Left ventricle myocardium superior (tissue), 1 donor: ENCODE measurements at regions not wholly inside any gene's neighbourhood (a gene's known extent, or its start where the extent isn't known, plus 50 kb on each side); places are given as distances from the start of the nearest gene placed in this dataset.

Experiments used
- ATAC-seq: fragments of 200-7000 bp; cut with Tn5 transposase; one replicate; pipeline ENCODE4 v1.9.1; 2020; ENCODE audit warnings: mild to moderate bottlenecking, moderate library complexity
- DNase-seq: peaks from one replicate; pipeline ENCODE4 v3.0.0-alpha.2; 2020
- intact Hi-C: fragments of 100-400 bp; cut with micrococcal nuclease; formaldehyde crosslinking; loops from one replicate; pipeline ENCODE4 v1.11.0; 2022
- donor health status: DM: no; HTN: yes; CAD: no; lungs with severe emphysema.

DNA sequence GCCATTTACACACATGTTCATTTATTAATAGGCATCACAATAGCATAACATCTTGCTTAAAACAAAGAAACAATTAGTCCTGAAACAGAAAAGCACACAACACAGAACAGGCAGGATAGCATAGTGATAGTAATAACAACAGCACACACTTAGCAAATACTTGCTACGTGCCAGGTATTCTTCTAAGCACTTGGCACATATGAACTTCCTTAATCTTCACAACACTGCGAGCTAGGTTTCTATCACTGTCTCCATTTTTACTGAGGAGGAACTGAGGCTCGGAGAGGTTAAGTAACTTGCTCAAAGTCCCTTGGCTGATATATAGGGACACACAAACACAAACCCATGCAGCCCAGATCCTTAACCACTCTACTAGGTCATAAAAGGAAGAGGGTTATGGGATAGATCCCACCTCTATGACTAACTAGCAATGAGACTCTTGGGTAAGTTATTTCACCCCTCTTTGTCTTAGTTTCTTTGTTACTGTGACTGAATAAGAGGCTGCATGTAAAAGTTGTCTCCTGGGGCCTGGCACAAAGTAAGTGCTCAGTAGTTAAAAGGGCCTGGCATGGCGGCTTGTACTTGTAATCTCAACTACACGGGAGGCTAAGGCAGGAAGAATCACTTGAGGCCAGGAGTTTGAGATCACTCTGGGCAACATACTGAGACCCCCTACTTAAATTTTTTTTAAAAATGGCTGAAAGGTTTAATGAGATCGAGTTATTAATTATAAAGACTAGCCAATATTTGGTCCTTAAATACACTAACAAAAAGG lies 181.0 kb upstream of the RHOBTB1 start:
- intact Hi-C loops: no loop called here

DNA sequence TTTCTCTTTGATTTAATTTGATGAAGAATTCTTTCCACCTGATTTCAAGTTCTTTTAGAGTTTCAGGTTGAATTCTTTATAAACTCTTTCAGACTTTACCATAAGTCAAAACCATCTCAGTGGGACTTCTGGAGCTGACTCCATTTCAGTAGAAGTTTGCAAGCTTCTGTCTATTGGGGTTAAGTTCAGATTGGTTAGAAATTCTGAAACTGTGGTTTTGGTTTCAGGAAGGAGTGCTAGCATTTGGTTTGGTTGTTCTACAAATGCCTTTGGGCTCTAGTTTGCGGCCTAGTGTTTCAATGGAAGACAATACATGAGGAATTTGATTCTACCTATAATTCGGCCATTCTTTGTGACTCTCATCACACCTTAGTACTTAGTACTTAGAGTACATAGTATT lies 176.8 kb upstream of the RHOBTB1 start:
- ATAC-seq (no peak), DNase-seq (no peak)
- intact Hi-C loops: no loop called here

More for the DNA sequence above, 181.0 kb upstream of the RHOBTB1 start:
- ATAC-seq (no peak), DNase-seq (no peak)

DNA sequence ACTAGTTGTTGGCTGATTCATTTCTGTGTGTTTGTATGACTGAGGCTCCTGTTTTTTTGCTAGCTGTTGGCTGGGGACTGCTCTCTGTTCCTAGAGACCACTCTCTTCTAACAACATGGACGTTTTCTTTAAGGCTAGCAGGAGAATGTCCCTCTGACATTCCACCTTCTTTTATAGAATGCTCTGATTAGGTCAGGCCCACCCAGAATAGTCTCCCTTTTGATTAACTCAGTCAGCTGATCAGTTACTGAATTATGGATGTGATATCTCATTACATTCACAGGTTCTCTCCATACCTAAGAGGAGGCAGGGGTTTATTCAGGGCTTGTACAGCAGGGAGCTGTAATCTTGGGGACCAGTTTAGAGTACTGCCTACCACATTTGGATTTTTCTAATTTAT lies 175.6 kb upstream of the RHOBTB1 start:
- intact Hi-C loops: no loop called here
- no peak for DNase-seq
- no peak for ATAC-seq

DNA sequence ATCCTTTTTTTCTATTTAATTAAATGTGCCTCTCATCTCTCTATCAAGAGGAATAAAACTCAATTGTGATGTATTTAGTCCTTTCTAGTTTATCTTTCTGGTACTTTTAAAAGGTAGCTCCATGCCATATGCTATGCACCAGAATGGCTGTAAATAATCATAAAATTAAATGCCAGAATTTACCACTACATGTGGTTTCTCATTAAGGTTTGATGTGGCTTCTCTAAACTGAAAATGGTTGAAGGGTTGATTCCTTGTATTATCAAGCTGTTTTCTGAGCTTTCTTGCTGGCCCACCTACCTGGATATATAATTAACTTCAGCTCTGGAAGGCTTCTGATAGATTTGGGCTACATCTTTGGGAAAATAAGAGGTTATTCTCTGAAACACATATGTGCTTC lies 171.9 kb upstream of the RHOBTB1 start:
- no peak for DNase-seq
- intact Hi-C loops: no loop called here
- no peak for ATAC-seq

DNA sequence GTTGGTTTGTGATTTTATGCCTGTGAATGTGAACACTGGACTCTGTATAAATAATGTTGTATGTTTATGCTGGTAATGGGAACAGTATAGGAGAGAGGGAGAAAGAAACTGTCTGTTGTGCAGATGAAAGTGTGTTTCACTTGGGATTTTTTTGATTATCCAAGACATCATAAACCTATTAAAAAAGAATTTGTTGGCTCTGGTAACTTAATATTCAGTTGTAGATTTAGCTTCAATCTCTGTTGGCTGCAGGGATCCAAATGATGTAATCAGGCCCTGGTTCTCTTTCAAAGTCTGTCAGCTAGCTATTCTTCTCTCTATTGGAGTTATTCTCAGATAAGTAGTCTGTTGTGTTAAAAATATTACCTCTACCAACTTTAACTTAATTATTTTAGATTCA lies 168.8 kb upstream of the RHOBTB1 start:
- ATAC-seq: no peak
- intact Hi-C loops: no loop called here
- no peak for DNase-seq

DNA sequence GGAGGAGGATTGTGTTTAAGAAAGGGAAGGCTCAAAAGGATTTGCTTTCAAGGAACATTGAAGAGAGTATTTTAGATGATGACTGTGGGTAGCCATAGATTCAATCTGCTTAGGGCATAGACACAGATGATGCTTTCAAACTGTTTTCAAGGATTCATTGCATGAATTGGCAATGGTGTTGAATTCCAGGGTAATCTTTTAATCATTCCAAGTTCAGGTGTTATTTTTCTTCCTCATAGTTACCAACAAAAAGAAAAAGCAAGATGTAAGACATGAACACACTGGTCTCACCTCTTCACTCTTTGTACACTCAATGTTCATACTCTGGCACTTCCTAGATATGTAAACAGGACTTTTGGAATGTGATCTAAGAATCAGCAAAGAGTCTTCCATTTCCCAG lies 167.0 kb upstream of the RHOBTB1 start:
- ATAC-seq (no peak), DNase-seq (no peak)
- intact Hi-C loops: no loop called here

DNA sequence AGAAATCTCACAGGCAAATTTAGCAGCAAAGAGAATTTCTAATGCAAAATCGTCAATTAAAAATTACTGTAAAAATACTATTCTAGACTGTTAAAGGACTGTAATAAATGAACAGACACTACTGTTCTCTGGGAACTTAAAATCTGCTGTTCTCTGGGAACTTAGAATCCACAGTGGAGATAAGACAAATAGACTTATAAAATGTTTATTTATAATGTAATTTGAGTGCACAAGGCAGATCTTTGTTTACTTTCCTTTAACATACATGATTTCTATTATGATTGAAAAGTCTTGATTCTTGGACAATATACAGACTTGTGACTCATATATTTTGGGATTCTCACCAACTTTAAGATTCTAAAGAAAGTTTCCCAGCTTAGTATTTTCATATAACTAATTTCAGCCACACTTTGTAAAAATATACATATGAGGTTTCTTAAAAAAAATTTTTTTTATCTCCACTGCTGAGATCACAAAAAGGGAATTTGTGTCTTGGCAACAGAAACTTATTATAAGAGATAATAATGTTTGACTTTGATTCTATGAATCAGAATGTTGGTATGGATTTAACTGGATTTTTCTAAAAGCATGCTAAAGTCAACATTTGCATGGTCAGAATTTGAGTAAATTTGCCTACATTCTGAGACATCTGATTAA lies 166.3 kb upstream of the RHOBTB1 start:
- no peak for DNase-seq
- intact Hi-C loops: no loop called here
- no peak for ATAC-seq

DNA sequence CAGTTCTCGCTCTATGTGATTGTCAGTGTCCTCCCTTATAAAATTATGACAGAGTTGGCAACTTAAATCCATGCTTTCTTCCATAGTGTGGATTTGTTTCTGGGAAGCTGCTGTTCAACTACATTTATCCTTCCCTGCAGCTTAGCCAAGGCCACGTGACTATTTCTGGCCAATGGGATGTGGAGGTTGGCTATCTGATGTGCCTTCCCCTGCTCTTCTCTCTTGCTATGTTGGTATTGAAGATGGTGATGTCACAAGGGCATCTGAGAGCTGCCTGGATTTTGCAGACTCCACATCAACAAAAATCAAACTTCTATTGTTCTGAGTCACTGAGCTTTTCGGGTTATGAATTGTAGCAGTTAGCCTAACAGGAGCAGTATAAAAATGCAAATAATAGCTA lies 164.9 kb upstream of the RHOBTB1 start:
- DNase-seq: no peak
- intact Hi-C loops: no loop called here
- ATAC-seq: no peak

DNA sequence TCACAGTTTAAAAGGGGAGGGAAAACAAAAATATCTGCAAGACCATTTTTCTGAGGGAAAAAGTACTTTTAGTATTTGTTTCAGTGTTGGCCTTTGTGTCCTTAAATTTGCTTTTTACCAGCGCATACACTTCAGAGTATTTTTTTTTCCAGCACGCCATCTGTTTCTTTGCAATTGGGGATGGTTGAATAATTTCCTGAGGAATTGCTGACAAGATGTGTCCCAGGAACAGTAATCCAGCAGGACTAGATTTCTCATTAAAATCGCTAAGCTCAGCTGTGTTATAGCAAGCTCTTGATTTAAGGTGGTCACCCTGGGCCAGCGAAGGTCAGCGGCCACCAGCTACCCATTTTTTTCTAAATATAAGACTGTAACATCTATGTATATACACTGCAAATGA lies 156.9 kb upstream of the RHOBTB1 start:
- ATAC-seq: no peak
- DNase-seq: no peak
- intact Hi-C loops: no loop called here

DNA sequence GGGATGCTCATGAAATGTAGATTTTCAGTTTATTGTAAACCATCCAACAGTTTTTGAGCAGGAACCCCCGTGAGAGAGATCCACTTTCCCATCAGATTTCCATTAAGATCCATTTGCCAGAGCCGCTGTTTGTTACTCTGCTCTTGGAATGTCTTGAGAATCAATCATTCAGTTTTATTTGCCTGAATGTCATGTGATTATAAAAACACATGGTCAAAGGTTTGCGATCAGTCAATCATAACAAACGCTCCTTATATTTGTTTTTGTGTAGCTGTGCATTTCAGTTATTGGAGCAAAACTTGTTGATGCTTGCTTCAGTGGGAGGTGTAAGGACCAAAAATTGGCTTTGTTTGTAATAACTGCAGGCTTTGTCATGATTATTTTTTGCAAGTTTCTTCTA lies 155.8 kb upstream of the RHOBTB1 start:
- intact Hi-C loops: no loop called here

DNA sequence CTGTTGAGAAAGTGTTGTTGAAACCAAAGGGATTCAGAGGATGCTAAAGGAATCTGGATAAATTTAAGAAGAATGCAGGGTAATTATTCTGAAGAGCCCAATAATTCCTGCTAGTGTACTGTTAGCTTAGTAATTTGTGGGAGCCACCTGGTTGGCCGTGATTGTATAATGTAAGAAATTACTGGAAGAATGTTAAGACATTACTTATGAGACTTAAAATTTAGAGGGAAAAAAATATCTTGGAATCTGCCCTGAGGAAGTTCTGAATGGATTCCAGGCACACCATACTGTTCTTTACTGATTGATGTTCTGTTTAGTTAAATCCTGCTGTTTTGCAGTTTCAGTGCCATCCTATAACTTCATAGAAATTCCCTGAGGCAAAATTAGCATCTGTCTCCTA lies 155.0 kb upstream of the RHOBTB1 start:
- no peak for DNase-seq
- intact Hi-C loops: no loop called here
- no peak for ATAC-seq

More for the DNA sequence above, 155.8 kb upstream of the RHOBTB1 start:
- DNase-seq: no peak
- no peak for ATAC-seq

DNA sequence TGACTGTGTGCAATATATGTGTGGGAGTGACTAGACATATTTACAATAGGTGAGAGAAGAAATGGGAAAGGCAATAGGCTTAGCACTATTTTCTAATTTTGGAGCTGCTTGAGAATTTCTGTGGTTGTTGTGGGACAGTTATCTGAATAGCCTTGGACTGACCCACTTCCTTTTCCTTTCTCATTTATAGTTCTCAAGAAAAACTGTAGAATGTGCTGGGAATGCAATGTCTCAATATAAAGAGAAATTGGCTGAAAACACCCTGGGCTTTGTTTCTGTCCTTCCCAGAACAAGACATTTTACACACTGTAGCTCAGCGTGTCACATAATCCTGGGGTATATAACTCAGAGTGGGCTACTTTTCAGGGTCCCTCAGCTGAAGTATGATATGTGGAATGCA lies 153.0 kb upstream of the RHOBTB1 start:
- DNase-seq: no peak
- intact Hi-C loops: no loop called here
- no peak for ATAC-seq

DNA sequence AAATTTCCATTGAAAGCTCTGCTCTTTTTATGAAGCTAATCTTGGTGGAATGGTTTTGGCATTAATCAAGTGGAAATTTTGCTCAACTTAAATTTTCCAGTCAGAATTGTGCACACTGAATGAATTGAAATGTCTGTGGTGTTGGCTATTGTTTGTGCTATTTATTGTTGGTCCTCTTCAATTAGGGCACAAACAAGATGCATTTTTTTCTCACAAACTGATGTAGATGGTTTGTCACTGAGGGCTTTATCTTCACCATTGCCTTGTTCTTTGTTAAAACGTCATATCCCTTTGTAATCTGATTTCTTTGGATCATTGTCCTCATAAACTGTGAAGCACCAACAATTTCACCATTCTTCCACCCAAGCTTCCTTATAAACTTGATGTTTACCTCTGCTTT lies 152.1 kb upstream of the RHOBTB1 start:
- no peak for ATAC-seq
- intact Hi-C loops: no loop called here
- DNase-seq: no peak

DNA sequence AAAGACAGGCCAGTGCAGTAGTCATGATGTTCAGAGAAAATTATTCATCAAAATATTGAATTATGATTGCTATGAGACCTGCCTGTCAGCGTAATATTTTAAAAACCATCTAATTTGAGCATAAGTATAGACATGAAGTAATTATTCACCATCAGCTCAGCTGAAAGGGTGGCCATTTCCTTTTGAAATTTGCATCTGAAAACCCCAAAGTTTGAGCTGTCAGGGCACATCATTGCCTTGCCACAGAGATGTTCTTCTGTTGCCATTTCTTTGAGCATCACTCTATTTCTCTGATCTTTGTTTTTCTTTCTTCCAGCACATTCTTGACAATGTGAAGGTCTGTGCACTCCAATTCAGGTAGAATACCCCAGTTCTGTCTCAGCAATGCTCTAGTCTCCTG lies 147.5 kb upstream of the RHOBTB1 start:
- intact Hi-C loops: no loop called here
- ATAC-seq: no peak
- no peak for DNase-seq

DNA sequence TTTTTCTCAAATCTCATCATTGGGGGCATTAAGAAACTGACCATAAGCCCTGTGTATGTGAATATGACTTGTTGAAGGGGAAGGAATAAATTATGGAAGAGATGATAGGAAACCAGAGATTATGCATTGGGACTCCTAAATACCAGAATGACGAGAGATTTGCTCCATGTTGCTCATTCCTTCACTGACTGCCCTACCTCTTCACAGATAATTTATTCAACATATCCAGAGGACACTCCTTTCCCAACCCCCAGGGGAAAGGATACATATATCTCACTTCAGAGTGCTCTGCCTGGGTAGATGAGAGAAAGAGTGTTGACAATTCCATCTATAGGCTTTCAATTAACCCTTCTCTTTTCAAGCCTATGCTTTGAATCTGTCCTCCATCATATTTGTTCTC lies 145.3 kb upstream of the RHOBTB1 start:
- ATAC-seq (no peak), DNase-seq (no peak)
- intact Hi-C loops: no loop called here

DNA sequence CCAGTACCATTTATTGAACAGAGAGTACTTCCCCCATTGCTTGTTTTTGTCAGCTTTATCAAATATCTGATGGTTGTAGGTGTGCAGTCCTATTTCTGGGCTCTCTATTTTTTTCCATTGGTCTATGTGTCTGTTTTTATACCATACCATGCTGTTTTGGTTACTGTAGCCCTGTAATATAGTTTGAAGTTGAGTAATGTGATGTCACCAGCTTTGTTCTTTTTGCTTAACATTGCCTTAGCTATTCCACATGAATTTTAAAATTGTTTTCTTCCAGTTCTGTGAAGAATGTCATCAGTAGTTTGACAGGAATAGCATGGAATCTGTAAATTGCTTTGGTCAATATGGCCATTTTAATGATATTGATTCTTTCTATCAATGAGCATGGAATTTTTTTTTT lies 140.5 kb upstream of the RHOBTB1 start:
- ATAC-seq: no peak
- intact Hi-C loops: no loop called here
- DNase-seq: no peak

DNA sequence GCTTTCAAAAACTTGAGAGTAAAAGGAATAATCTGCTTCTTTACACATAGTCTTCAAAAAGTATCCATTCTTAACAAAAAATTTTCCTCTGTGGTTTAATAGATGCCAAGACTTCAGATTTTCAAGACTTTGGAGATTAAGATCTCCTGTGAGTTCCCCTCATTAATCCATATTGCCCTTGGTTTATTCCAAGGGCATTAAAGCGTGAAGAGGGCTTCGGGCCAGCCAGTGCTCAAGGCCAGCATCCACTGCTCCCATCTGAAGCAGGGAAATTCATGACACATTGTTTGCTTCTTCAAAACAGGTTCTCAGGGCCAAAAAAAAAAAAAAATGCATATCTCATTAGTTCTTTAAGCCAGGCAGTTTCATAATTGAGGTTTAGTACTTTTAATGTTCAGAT lies 137.3 kb upstream of the RHOBTB1 start:
- intact Hi-C loops: no loop called here
- DNase-seq (peak; percentile 22), ATAC-seq (no peak)

DNA sequence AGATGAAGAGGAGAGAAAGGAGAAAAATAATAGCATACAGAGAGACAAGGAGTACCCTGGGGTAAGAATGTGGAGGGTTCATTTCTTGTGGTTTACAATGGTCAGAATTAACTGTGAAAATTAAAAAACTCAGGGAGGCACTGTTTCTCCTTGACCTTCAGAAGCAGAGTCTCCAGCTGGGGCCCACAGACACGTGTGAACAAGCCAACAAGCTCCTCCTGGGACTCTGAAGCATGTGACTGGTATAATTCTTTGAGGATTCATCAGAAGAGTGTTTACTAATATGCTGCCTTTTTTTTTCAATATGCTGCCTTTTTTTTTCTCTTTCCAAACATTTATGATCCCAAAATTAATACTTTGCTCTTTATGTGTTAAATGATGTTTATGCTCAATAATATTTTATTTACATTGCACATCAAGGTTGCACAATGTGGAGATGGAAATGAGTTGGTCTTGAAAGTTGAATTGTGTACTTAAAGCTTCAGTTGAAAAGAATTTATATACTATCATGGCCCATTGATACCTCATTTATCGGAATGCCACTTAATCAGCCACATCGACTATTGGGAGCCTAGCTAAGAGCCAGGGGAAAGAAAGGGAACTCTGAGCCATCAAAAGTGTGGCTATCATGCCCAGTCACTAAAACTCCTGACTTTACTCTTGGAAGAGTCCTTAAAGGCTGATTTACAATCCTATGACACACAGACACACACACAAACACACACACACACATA lies 134.7 kb upstream of the RHOBTB1 start:
- intact Hi-C loops: no loop called here
- DNase-seq (peak; percentile 24), ATAC-seq (peak; percentile 45)

DNA sequence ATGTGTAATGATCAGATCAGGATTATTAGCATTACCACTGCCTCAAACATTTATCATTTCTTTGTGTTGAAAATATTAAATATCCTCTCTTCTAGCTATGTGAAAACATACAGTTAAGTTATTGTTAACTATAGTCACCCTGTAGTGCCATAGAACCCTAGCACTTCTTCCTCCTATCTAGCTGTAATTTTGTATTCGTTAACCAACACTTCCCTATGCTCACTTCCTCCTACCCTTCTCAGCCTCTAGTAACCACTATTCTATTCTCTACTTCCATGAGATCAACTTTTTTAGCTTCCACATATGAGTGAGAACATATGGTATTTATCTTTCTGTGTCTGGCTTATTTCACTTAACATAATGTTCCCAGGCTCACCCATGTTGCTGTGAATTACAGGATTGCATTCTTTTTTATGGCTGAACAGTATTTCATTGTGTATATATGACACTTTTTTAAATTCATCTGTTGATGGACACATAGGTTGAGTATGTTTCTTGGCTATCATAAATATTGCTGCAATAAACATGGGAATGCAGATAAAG lies 132.7 kb upstream of the RHOBTB1 start:
- intact Hi-C loops: no loop called here
- ATAC-seq (no peak), DNase-seq (no peak)

DNA sequence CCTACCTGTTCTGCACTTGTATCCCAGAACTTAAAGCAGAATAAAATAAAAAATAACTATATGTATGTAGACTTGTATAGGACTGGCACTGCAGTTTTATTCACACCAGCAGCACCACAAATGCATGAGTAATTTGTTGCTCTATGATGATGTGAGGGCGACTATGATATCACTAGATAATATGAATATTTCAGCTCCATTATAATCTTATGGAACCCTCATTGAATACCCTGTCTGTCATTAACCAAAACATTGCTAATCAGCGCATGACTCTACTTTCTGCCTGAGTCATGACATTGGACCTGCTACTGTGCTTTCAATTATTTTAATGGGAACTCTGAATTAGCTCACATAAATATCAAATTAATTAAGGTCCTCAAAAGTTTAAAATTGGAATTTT lies 129.4 kb upstream of the RHOBTB1 start:
- no peak for DNase-seq
- ATAC-seq: no peak
- intact Hi-C loops: no loop called here
